Right lobe of liver (tissue), 6 donors: ENCODE measurements at regions not wholly inside any gene's neighbourhood (a gene's known extent, or its start where the extent isn't known, plus 50 kb on each side); places are given as distances from the start of the nearest gene placed in this dataset.
"Not testable (repeated sequence)": the region's sequence is repeated elsewhere in the genome, so short reads cannot be mapped to it uniquely, and the experiment has no call there.

ENCODE experiments used
- ATAC-seq, 4 donors: fragments of 200-7000 bp; cut with Tn5 transposase; one replicate each; pipeline ENCODE4 v1.9.1; 2020; ENCODE audit warnings: mild to moderate bottlenecking in 4 of 4, moderate library complexity in 4 of 4
- DNase-seq, 3 donors: peaks; one replicate each; pipeline ENCODE4 v3.0.0-alpha.2; 2020
- H3K27ac ChIP-seq, 3 donors: fragments of 200-600 bp; one replicate each; pipeline ENCODE4 v1.8.0; 2022
- H3K27me3 ChIP-seq, 2 donors: fragments of 200-600 bp; one replicate each; pipeline ENCODE4 v1.8.0; 2022
- H3K36me3 ChIP-seq, 4 donors: fragments of 200-600 bp; sonication (generic) in 1 of 4; one replicate each; pipeline versions ENCODE4 v1.5.1 to v1.8.0; 2017 to 2022; ENCODE audit warnings: control low read depth in 1 of 4
- H3K4me1 ChIP-seq, 4 donors: fragments of 200-600 bp; sonication (generic) in 1 of 4; one replicate each; pipeline versions ENCODE4 v1.5.1 to v1.8.0; 2017 to 2022; ENCODE audit warnings: control low read depth in 1 of 4
- H3K4me3 ChIP-seq, 3 donors: fragments of 200-600 bp; one replicate each; pipeline ENCODE4 v1.8.0; 2022
- H3K9me3 ChIP-seq, 4 donors: fragments of 200-600 bp; sonication (generic) in 1 of 4; one replicate each; pipeline versions ENCODE4 v1.5.1 to v1.8.0; 2017 to 2022; ENCODE audit warnings: control low read depth in 1 of 4
- POLR2A ChIP-seq: fragments of 450-650 bp; IDR thresholded peaks from one replicate; pipeline ENCODE4 v1.6.1; 2017; ENCODE audit warnings: antibody characterized with exemption, mild to moderate bottlenecking
- WGBS: methylation state at CpG from one replicate; pipeline ENCODE4 v1.1.6; 2018; ENCODE audit warnings: low coverage, low lambda C conversion rate; ENCODE audit not compliant: insufficient coverage; ENCODE audit errors: missing lambda C conversion rate; 5-methylcytosine and 5-hydroxymethylcytosine counted together
- intact Hi-C, 2 donors: fragments of 100-400 bp; cut with DNase I; formaldehyde crosslinking; loops; one replicate each; pipeline versions ENCODE4 v1.11.2 to v1.14.1; 2022
- TF ChIP-seq, protein P1 (sequence below), 4 donors: fragments of 200-600 bp in 3 of 4; fragments of 450-650 bp in 1 of 4; IDR thresholded peaks; one replicate each; pipeline versions ENCODE4 v1.5.1 to v1.8.0; 2016 to 2022; ENCODE audit warnings: antibody characterized with exemption in 4 of 4, mild to moderate bottlenecking in 2 of 4
- donor health status: DM: no; HTN: yes; CAD: no.
- donor health status: DM: no; HTN: no; CAD: no.
- donor health status: DM: no; HTN: no; CAD: no.
- donor health status: DM: no; HTN: yes; CAD: no.
- donor health status: DM: no; HTN: yes; CAD: no.

DNA sequence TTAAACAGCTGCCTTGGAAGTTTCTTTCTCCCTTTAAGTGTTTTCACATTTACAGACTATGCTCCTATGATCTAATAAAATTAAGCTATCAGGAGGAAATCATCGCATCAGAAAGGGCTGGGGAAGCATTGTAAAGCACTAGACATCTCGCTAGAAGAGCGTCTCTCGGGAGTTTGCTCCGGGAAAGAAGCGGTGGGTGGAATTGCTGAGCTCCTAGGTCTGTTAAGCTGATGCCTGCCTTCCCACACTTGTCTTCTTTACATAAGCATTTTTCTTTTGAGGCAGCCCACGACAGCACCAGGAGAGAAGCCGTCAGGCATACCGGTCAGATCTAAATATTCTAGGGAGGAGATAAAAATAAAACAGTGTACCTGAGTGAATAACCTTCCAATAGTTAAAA is 541.7 kb upstream of the TUSC1 start:
- Histone ChIP-seq H3K27ac (no peak overlapping the region), H3K4me1 (no peaks in the 10 kb centered on the region), H3K9me3 (no peaks in the 10 kb centered on the region), H3K4me3 (no peak overlapping the region), H3K27me3 (no peaks in the 10 kb centered on the region), H3K36me3 (no peaks in the 10 kb centered on the region)
- DNase-seq (no peak), ATAC-seq (no peak)
- TF ChIP-seq POLR2A = no peak
- TF ChIP-seq, protein P1, sequence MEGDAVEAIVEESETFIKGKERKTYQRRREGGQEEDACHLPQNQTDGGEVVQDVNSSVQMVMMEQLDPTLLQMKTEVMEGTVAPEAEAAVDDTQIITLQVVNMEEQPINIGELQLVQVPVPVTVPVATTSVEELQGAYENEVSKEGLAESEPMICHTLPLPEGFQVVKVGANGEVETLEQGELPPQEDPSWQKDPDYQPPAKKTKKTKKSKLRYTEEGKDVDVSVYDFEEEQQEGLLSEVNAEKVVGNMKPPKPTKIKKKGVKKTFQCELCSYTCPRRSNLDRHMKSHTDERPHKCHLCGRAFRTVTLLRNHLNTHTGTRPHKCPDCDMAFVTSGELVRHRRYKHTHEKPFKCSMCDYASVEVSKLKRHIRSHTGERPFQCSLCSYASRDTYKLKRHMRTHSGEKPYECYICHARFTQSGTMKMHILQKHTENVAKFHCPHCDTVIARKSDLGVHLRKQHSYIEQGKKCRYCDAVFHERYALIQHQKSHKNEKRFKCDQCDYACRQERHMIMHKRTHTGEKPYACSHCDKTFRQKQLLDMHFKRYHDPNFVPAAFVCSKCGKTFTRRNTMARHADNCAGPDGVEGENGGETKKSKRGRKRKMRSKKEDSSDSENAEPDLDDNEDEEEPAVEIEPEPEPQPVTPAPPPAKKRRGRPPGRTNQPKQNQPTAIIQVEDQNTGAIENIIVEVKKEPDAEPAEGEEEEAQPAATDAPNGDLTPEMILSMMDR (IDR thresholded peaks at IDR 0.05) = no peak
- WGBS = 59% methylated on average over 9 of the region's 9 CpGs
- intact Hi-C loops = no loop called here

DNA sequence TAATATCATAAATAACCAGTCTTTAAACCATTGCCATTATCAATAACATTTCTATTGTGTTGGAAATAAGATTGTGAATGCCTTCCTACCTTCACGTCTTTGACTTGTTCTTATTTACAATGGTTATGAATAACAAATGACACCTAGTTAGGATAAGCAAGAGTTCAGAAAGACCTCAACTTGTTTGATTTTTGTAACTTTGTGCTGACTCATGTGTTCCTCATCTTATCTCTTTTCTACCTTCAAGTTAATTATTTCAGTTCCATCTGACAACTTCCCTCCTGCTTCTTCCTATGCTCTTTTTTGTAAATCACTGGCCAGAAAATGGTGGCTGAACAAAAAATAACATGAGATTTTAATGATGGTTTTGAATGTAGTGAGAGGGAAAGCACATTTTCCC is 538.5 kb upstream of the TUSC1 start:
- Histone ChIP-seq H3K4me1 (no peaks in the 10 kb centered on the region), H3K9me3 (no peaks in the 10 kb centered on the region), H3K36me3 (no peaks in the 10 kb centered on the region), H3K27ac (no peak overlapping the region), H3K4me3 (no peak overlapping the region), H3K27me3 (no peaks in the 10 kb centered on the region)
- 50% methylated on average over 1 of the region's 1 CpG for WGBS
- intact Hi-C loops = no loop called here
- no peak for ATAC-seq
- no peak for DNase-seq
- TF ChIP-seq, protein P1 (IDR thresholded peaks at IDR 0.05) = no peak
- TF ChIP-seq POLR2A = no peak

DNA sequence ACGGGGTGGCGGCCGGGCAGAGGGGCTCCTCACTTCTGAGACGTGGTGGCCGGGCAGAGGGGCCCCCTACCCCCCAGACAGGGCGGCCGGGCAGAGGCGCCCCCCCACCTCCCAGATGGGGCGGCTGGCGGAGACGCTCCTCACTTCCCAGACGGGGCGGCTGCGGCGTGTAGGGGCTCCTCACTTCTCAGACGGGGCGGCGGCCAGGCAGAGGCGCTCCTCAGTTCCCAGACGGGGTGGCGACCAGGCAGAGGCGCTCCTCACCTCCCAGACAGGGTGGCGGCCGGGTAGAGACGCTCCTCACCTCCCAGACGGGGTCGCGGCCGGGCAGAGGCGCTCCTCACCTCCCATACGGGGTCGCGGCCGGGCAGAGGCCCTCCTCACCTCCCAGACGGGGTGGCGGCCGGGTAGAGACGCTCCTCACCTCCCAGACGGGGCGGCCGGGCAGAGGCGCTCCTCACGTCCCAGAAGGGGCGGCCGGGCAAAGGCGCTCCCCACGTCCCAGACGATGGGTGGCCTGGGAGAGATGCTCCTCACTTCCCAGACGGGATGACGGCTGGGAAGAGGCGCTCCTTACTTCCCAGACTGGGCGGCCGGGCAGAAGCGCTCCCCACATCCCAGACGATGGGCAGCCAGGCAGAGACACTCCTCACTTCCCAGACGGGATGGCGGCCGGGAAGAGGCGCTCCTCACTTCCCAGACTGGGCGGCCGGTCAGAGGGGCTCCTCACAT is 536.6 kb upstream of the TUSC1 start:
- intact Hi-C loops, H3K27ac ChIP-seq, H3K4me3 ChIP-seq, ATAC-seq, DNase-seq, H3K9me3 ChIP-seq, H3K27me3 ChIP-seq, H3K36me3 ChIP-seq, H3K4me1 ChIP-seq: not testable (repeated sequence)
- WGBS = 79% methylated on average over 7 of the region's 61 CpGs

DNA sequence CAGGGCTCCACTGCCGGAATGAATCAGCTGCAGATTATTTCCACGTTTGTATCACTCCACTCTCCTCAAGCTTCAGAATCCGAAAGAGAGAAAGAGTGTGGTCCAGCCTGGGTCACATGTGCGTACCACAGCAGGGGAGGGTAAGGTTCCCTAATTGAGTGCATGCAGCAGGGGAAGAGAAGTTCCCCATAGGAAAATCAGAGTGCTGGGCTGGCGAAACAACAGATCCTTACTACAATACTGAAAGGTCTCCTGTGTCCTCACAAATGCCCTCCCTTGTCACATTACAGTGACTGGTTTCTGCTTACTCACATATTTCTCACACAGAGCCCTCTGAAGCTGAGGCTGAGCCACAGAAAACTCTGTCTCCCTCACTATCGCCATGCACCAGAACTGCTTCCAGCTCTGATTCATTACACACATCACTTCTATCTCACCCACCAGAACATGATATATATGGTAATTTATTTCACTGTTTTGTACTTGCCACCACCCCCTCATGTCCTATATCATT is 532.2 kb upstream of the TUSC1 start:
- Histone ChIP-seq H3K4me3 (no peak overlapping the region), H3K27me3 (no peaks in the 10 kb centered on the region), H3K27ac (no peak overlapping the region), H3K4me1 (no peaks in the 10 kb centered on the region), H3K36me3 (no peaks in the 10 kb centered on the region), H3K9me3 (no peaks in the 10 kb centered on the region)
- ATAC-seq (no peak), DNase-seq (no peak)
- WGBS = 39% methylated on average over 5 of the region's 6 CpGs
- intact Hi-C loops = no loop called here
- TF ChIP-seq, protein P1 (IDR thresholded peaks at IDR 0.05) = no peak
- no peak for TF ChIP-seq POLR2A

DNA sequence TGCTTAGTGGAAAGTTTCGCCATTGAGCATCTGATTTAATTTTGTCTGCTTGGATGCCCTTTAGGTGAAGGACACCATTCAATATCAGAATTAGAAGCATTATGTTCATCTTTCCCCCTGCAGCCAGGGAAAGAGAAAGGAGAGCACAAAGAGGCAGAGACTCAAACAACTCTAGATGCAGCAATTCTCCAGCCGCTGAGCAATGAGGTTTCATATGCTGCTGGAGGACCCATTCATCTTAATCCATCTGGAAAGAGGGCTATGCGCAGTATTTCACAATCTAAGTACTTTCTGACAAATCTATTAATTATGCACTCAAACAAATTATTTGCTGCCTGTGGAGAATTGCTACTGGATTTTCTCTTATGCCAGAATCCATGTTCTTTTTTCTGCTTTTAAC is 527.0 kb upstream of the TUSC1 start:
- no peak for DNase-seq
- TF ChIP-seq, protein P1 (IDR thresholded peaks at IDR 0.05) = no peak
- TF ChIP-seq POLR2A = no peak
- H3K4me3 ChIP-seq = no peak overlapping the region
- H3K4me1 ChIP-seq = no peaks in the 10 kb centered on the region
- no peaks in the 10 kb centered on the region for H3K36me3 ChIP-seq
- no peak for ATAC-seq
- 67% methylated on average over 1 of the region's 3 CpGs for WGBS
- no peaks in the 10 kb centered on the region for H3K9me3 ChIP-seq
- no peak overlapping the region for H3K27ac ChIP-seq
- no peaks in the 10 kb centered on the region for H3K27me3 ChIP-seq
- intact Hi-C loops = no loop called here
